ENCODE measurements at regions not wholly inside any gene's neighbourhood (a gene's known extent, or its start where the extent isn't known, plus 50 kb on each side); places are given as distances from the start of the nearest gene placed in this dataset.

GRCh38 chr4:184950926-184951325, 67.4 kb upstream of the HELT start:
- whole genome bisulfite sequencing, 3 donors, result 80 to 83% (median 83%) methylated on average over 13 of the region's 13 CpGs
- Histone ChIP-seq H3K9me3 (no peaks in the 10 kb centered on the region), H3K27me3 (no peaks in the 10 kb centered on the region)

GRCh38 chr4:184951668-184952160, 66.6 kb upstream of the HELT start:
- no peak overlapping the region for H3K4me3 ChIP-seq
- no peak for DNase-seq
- TF ChIP-seq CTCF (IDR thresholded peaks at IDR 0.05), result no peak
- TF ChIP-seq EP300 (IDR thresholded peaks at IDR 0.05), result no peak
- no peak for TF ChIP-seq POLR2A (IDR thresholded peaks at IDR 0.05)
- no peaks in the 10 kb centered on the region for H3K4me1 ChIP-seq (ENCODE audit: insufficient read depth)
- H3K9me3 ChIP-seq, result no peaks in the 10 kb centered on the region
- H3K36me3 ChIP-seq, result no peaks in the 10 kb centered on the region
- no peaks in the 10 kb centered on the region for H3K27me3 ChIP-seq
- 91 to 95% (median 93%) methylated on average over 21 to 22 of the region's 22 CpGs for WGBS, 3 donors
- intact Hi-C loops (cut with DNase I), result no loop called here
- no peak overlapping the region for H3K27ac ChIP-seq

More at GRCh38 chr4:184950926-184951325, 67.4 kb upstream of the HELT start:
- no peak overlapping the region for H3K4me3 ChIP-seq
- H3K4me1 ChIP-seq (ENCODE audit: insufficient read depth), result no peaks in the 10 kb centered on the region
- no peak for TF ChIP-seq CTCF (IDR thresholded peaks at IDR 0.05)
- no peak for TF ChIP-seq EP300 (IDR thresholded peaks at IDR 0.05)
- TF ChIP-seq POLR2A (IDR thresholded peaks at IDR 0.05), result no peak
- intact Hi-C loops (cut with DNase I), result no loop called here
- no peak overlapping the region for H3K27ac ChIP-seq
- DNase-seq, result no peak
- no peaks in the 10 kb centered on the region for H3K36me3 ChIP-seq

- H3K4me3 ChIP-seq, result no peak overlapping the region
- H3K9me3 ChIP-seq, result no peaks in the 10 kb centered on the region
- WGBS, 3 donors, result 73 to 87% (median 77%) methylated on average over 6 of the region's 6 CpGs
- intact Hi-C loops (cut with DNase I), result no loop called here
- H3K36me3 ChIP-seq, result no peaks in the 10 kb centered on the region
- no peak for DNase-seq
- H3K27ac ChIP-seq, result no peak overlapping the region
- H3K4me1 ChIP-seq (ENCODE audit: insufficient read depth), result no peaks in the 10 kb centered on the region
- H3K27me3 ChIP-seq, result no peaks in the 10 kb centered on the region
- TF ChIP-seq EP300 (IDR thresholded peaks at IDR 0.05) (no peak), POLR2A (IDR thresholded peaks at IDR 0.05) (no peak), CTCF (IDR thresholded peaks at IDR 0.05) (no peak)
Measured at GRCh38 chr4:184952522-184952921, 65.8 kb upstream of the HELT start.

- DNase-seq, result no peak
- 83 to 90% (median 85%) methylated on average over 8 of the region's 8 CpGs for WGBS, 3 donors
- Histone ChIP-seq H3K27me3 (no peaks in the 10 kb centered on the region), H3K27ac (no peak overlapping the region), H3K4me3 (no peak overlapping the region), H3K4me1 (ENCODE audit: insufficient read depth) (no peaks in the 10 kb centered on the region), H3K9me3 (no peaks in the 10 kb centered on the region), H3K36me3 (no peaks in the 10 kb centered on the region)
- intact Hi-C loops (cut with DNase I), result no loop called here
- TF ChIP-seq CTCF (IDR thresholded peaks at IDR 0.05) (no peak), POLR2A (IDR thresholded peaks at IDR 0.05) (no peak), EP300 (IDR thresholded peaks at IDR 0.05) (no peak)
Measured at GRCh38 chr4:184953421-184953945, 64.8 kb upstream of the HELT start.

All from ovary (tissue), 7 donors.